ENCODE measurements at regions not wholly inside any gene's neighbourhood (a gene's known extent, or its start where the extent isn't known, plus 50 kb on each side); places are given as distances from the start of the nearest gene placed in this dataset.

DNA sequence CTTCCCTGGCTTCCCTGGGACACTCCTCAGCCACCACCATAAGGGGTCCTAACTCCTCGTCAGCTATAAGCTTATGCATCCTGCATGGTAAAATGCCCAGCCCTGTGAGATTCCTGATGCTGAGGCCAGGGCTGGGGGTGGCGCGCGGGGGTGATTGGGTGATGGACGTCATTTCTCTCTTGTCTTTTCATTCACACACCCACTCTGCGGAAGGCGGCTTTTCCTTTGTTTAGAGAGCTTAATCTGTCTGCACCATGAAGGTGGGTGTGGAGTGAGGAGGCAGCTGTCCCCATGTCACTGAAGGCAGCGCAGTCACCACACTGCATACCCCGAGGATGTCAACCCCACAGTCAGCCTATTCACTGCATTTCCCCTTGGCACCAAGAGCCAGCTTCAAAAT, 110.0 kb upstream of the NSMCE3 start:
- no peak for DNase-seq (ENCODE audit: low spot score in 2 of 2)

DNA sequence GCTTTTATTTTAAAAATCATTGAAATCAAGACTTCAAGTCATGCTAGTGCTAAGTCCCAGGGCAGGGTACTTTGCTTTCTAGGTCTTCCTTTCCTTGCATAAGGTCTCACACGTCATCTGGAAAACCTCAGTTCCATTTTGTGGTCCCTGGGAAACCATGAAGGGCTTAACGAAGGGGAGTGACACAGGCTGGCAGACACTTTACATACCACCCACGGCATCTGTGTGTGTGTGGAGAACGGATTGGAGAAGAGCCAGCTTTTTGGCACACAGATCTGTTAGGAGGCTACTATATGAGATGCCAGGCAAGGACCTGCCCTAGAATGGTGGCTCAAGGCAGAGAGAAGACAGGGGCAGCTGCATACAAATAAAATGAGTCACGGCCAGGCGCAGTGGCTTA, 107.5 kb upstream of the NSMCE3 start:
- DNase-seq (ENCODE audit: low spot score in 2 of 2) = no peak
- Histone ChIP-seq H3K36me3 (no peaks in the 10 kb centered on the region), H3K27me3 (no peaks in the 10 kb centered on the region), H3K4me1 (no peaks in the 10 kb centered on the region), H3K4me3 (no peak overlapping the region), H3K27ac (no peak overlapping the region), H3K9me3 (no peaks in the 10 kb centered on the region)
- intact Hi-C loops (cut with DNase I) = no loop called here
- TF ChIP-seq, protein P1, sequence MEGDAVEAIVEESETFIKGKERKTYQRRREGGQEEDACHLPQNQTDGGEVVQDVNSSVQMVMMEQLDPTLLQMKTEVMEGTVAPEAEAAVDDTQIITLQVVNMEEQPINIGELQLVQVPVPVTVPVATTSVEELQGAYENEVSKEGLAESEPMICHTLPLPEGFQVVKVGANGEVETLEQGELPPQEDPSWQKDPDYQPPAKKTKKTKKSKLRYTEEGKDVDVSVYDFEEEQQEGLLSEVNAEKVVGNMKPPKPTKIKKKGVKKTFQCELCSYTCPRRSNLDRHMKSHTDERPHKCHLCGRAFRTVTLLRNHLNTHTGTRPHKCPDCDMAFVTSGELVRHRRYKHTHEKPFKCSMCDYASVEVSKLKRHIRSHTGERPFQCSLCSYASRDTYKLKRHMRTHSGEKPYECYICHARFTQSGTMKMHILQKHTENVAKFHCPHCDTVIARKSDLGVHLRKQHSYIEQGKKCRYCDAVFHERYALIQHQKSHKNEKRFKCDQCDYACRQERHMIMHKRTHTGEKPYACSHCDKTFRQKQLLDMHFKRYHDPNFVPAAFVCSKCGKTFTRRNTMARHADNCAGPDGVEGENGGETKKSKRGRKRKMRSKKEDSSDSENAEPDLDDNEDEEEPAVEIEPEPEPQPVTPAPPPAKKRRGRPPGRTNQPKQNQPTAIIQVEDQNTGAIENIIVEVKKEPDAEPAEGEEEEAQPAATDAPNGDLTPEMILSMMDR (IDR thresholded peaks at IDR 0.05) = no peak

More for the DNA sequence above, 110.0 kb upstream of the NSMCE3 start:
- TF ChIP-seq, protein P1 (IDR thresholded peaks at IDR 0.05) = no peak
- Histone ChIP-seq H3K27ac (no peak overlapping the region), H3K36me3 (no peaks in the 10 kb centered on the region), H3K9me3 (no peaks in the 10 kb centered on the region), H3K4me1 (no peaks in the 10 kb centered on the region), H3K27me3 (no peaks in the 10 kb centered on the region), H3K4me3 (no peak overlapping the region)
- intact Hi-C loops (cut with DNase I) = no loop called here

DNA sequence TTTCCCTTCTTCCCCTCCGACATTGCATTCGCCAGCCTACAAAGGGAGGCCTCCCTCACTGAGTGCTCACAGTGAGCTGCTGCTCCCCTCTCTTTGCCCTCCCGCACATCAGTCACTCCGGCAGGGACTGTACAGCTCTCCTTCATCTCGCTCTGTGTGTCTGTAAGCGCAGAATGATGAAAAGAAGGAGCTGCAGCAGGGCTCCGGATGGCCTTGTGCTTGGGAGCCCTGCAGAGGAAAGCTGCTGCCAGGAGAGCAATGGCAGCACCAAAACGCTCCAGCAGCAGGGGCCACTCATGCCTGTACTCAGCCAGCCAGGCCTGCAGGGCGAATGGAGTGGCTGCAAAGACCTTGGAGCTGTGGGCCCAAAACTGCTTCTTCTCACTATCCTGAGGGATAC, 107.0 kb upstream of the NSMCE3 start:
- DNase-seq (ENCODE audit: low spot score in 2 of 2) = no peak
- TF ChIP-seq, protein P1 (IDR thresholded peaks at IDR 0.05) = no peak
- no peaks in the 10 kb centered on the region for H3K36me3 ChIP-seq
- H3K4me3 ChIP-seq = no peak overlapping the region
- no peaks in the 10 kb centered on the region for H3K9me3 ChIP-seq
- intact Hi-C loops (cut with DNase I) = no loop called here
- H3K27ac ChIP-seq = no peak overlapping the region
- no peaks in the 10 kb centered on the region for H3K27me3 ChIP-seq
- no peaks in the 10 kb centered on the region for H3K4me1 ChIP-seq

DNA sequence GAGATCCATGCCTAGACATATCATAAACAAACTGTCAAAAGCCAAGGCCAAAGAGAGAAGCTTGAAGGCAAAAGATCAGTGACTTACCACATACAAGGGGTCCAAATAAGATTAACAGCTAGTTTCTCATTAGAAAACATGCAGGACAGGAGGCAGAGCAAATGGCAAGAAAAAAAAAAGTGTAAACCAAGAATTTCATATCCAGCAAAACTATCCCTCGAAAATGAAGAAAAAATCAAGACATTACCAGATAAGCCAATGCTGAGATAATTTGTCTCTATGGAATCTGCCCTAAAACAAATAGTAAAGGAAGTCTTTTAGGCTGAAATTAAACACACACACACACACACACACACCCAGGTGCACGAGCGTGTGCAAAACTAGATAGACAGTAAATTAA, 99.6 kb upstream of the NSMCE3 start:
- DNase-seq (ENCODE audit: low spot score in 2 of 2) = no peak
- H3K36me3 ChIP-seq = no peaks in the 10 kb centered on the region
- no peak overlapping the region for H3K27ac ChIP-seq
- TF ChIP-seq, protein P1 (IDR thresholded peaks at IDR 0.05) = no peak
- H3K9me3 ChIP-seq = peaks cover 4 to 19% of the 10 kb centered on the region in 2 donors
- no peaks in the 10 kb centered on the region for H3K27me3 ChIP-seq
- no peaks in the 10 kb centered on the region for H3K4me1 ChIP-seq
- H3K4me3 ChIP-seq = no peak overlapping the region
- intact Hi-C loops (cut with DNase I) = no loop called here

DNA sequence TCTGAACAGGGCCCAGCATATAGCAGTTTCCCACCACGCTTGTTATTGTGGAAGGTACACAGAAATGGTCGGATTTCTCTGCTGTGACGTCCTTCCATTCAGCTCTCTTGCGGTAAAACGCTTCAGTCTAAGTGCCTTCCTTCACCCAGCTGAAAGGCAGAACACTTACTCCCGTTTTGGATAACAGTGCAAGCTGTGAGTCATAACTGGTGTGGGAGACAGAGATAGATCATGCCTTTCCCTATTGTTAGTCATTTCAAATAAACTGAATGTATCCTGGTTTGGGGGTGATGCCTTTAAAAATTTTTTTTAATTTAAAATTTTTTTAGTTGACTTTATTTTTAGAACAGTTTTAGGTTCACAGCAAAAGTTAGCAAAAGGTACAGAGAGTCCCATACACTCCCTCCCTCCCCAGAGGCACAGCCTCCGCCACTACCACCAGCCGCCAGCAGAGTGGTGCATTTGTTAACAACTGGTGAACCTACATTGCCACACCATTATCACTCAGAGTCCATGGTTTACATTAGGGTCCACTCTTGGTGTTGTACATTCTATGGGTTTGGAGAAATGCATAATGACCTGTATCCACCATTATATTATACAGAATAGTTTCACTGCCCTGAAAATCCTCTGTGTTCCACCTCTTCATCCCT, 94.9 kb upstream of the NSMCE3 start:
- Histone ChIP-seq H3K4me1 (no peaks in the 10 kb centered on the region), H3K27ac (no peak overlapping the region), H3K4me3 (no peak overlapping the region), H3K27me3 (no peaks in the 10 kb centered on the region), H3K36me3 (no peaks in the 10 kb centered on the region), H3K9me3 (peaks cover 4 to 10% of the 10 kb centered on the region in 2 donors)
- no peak for DNase-seq (ENCODE audit: low spot score in 2 of 2)
- TF ChIP-seq, protein P1 (IDR thresholded peaks at IDR 0.05) = no peak
- intact Hi-C loops (cut with DNase I) = no loop called here

DNA sequence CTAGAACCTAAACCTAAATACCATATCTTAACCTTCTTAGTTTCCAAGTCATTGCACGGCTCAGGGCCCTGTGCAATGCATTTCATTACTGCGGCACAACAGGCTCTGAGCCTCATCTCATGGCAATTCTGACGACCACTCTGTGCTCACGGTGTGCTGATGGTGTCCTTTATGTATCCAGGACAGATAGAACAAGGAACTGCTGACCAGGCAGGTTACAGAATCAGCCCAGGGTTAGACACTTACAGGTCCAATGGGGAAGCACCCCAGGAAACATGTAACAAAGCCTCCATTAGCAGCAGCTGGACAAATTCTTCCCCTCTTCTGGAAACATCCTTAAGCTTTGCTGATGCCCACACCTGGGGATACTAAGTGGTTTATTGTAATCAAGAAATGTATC, 91.9 kb upstream of the NSMCE3 start:
- H3K9me3 ChIP-seq = no peaks in the 10 kb centered on the region
- no peak overlapping the region for H3K27ac ChIP-seq
- DNase-seq (ENCODE audit: low spot score in 2 of 2) = no peak
- H3K27me3 ChIP-seq = no peaks in the 10 kb centered on the region
- no peak overlapping the region for H3K4me3 ChIP-seq
- no peaks in the 10 kb centered on the region for H3K36me3 ChIP-seq
- no peaks in the 10 kb centered on the region for H3K4me1 ChIP-seq
- TF ChIP-seq, protein P1 (IDR thresholded peaks at IDR 0.05) = no peak
- intact Hi-C loops (cut with DNase I) = no loop called here
